GM21528 (cell line): ENCODE measurements at regions not wholly inside any gene's neighbourhood (a gene's known extent, or its start where the extent isn't known, plus 50 kb on each side); places are given as distances from the start of the nearest gene placed in this dataset.
"Not testable (repeated sequence)": the region's sequence is repeated elsewhere in the genome, so short reads cannot be mapped to it uniquely, and the experiment has no call there.

Source experiments
- ATAC-seq: cut with Tn5 transposase; IDR thresholded peaks from one replicate; pipeline ENCODE4 v1.9.1; 2021; ENCODE audit warnings: mild to moderate bottlenecking, moderate library complexity; ENCODE audit not compliant: unreplicated experiment, low FRiP score

- no peak for ATAC-seq
Observed at GRCh38 chr13:80093888-80094287, 247.0 kb downstream of the SPRY2 start.

- ATAC-seq: no peak
Observed at GRCh38 chr13:80086304-80086721, 254.6 kb downstream of the SPRY2 start.

- ATAC-seq: no peak
Observed at GRCh38 chr13:80083853-80084676, 256.9 kb downstream of the SPRY2 start.

DNA sequence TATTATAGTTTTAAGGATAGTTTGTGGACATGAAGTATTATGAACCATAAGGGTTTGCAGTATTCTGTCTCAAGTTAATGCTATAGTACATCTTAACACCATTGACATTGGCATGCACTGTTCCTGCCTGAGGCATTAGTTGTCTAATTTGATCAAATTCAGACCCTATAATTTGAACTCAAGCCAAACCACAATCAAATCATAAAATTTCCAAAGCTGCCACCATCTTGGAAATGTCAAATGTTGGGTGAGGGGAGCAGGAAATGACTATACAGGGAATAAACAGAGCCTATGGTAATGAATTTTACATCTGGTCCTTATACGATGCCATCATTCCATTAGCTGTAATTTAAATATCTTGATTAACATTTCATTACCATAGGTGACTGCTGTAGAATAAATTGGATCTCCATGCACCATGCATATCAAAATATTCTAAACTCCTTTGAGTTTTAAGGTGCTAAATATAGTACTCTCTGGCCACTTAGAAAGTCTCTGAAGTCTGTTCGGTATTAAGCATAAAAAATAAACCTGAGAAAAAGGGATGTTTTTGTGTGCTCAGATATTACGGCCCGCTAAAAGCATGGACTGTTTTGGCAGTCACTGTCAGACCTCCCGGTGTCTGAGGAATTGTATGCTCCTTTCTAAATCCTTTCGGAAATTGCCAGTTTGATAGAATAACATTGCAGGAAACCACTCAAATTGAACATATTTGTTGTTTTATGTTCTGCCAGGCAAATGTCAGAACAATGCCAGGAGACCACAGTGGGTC, 257.7 kb downstream of the SPRY2 start:
- no peak for ATAC-seq

GRCh38 chr13:80082396-80083080, 258.4 kb downstream of the SPRY2 start:
- no peak for ATAC-seq

DNA sequence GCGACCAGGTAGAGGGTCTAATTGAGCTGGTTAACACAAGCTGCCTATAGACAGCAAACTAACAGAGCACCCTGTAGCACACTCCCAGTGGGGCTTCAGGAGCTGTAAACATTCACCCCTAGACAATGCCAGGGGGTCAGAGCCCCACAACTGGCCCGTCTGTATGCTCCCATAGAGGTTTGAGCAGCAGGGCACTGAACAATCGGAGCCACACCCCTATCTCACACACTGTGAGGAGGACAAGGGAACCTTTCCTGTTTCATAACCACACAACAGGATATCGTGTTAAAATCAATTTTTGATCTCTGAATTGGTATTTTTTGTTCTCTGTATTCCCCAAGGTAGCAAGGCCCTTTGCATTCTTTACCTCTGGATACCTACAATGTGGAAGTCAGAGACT, 266.1 kb downstream of the SPRY2 start:
- no peak for ATAC-seq

GRCh38 chr13:80074143-80074752, 266.7 kb downstream of the SPRY2 start:
- no peak for ATAC-seq

DNA sequence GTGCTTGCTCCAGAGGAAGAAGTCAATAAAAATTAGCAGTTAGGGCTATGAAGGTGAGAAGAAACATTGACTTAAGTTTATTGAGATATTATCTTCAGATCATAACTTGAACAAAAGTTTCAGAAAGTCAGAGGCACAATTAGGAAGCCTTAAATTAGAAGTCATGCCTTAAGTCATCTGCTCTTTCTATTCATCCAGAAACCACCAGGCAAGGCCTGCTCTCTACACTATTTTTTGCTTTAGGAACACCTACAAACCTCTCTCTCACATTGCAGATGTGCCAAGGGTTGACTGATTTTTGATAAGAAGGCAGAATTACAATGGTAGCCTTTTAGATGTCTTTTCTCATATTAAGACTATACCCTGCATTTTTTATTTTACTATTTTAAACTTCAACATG, 268.7 kb downstream of the SPRY2 start:
- no peak for ATAC-seq

GRCh38 chr13:80070024-80070703, 270.8 kb downstream of the SPRY2 start:
- ATAC-seq: no peak

- ATAC-seq: no peak
Observed at GRCh38 chr13:80069374-80069773, 271.6 kb downstream of the SPRY2 start.

- ATAC-seq: no peak
Observed at GRCh38 chr13:80065996-80066395, 274.9 kb downstream of the SPRY2 start.

GRCh38 chr13:80062416-80062815, 278.5 kb downstream of the SPRY2 start:
- not testable (repeated sequence) for ATAC-seq

DNA sequence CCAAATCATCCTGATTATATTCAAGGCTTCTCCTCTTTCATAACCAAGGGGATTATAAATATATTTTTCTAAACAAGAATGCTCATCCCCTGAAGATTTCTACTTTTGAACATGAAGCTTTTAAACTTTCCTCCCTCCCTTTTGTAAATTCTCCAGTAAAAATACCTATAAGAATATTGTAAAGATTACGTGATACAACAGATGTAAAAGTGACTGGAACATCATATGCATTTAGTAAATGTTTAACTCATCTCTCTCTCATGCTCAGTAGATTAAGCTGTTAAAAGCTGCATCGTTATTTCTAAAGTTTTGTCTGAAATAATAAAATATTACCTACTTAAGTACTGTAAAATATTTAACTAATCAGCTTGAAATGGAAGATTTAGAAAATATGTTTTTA, 281.1 kb downstream of the SPRY2 start:
- ATAC-seq: no peak

GRCh38 chr13:80058626-80059025, 282.3 kb downstream of the SPRY2 start:
- ATAC-seq: no peak

- ATAC-seq: no peak
Observed at GRCh38 chr13:80055847-80056246, 285.1 kb downstream of the SPRY2 start.

GRCh38 chr13:80054806-80055205, 286.1 kb downstream of the SPRY2 start:
- ATAC-seq: no peak

GRCh38 chr13:80052286-80052685, 288.6 kb downstream of the SPRY2 start:
- no peak for ATAC-seq

GRCh38 chr13:80050252-80050651, 290.7 kb downstream of the SPRY2 start:
- no peak for ATAC-seq

GRCh38 chr13:80048802-80049201, 292.1 kb downstream of the SPRY2 start:
- ATAC-seq: peak; percentile 99

DNA sequence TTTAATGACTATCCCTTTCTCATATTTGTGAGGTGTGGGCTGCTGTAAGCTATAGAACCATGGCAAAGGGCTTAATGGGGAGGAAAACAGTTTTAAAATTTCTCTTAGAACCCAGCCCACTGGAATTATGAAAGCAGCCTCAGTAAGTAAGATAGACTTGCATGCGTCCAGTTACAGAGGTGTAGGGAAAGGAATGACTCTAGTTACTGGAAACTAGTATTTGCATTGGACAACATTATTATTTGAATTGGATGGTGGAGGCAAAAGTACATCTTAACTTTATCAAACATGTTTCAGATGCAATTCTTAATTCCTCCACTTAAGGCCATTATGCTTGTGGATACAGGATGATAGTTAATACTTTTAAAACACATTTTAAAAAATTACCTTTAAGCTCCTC, 292.9 kb downstream of the SPRY2 start:
- ATAC-seq: no peak
